Astrocyte of the cerebellum (primary cell): ENCODE measurements at regions not wholly inside any gene's neighbourhood (a gene's known extent, or its start where the extent isn't known, plus 50 kb on each side); places are given as distances from the start of the nearest gene placed in this dataset.
A peak's percentile ranks its signal among the peaks of the same experiment; 100 is the strongest.
"Not testable (repeated sequence)": the region's sequence is repeated elsewhere in the genome, so short reads cannot be mapped to it uniquely, and the experiment has no call there.

Experiments
- DNase-seq: peaks from one replicate; pipeline ENCODE4 v3.0.0-alpha.2; 2011; ENCODE audit warnings: low read depth
- H3K4me3 ChIP-seq: 2 replicates; pipeline ENCODE4 v1.5.1; 2011; ENCODE audit warnings: mild to moderate bottlenecking, low read depth, low read length, moderate library complexity
- CTCF ChIP-seq: IDR thresholded peaks from 2 replicates; pipeline ENCODE4 v1.5.1; 2012; ENCODE audit warnings: low read length, low read depth, moderate library complexity, mild to moderate bottlenecking; ENCODE audit errors: missing control alignments
- in situ Hi-C: cut with HindIII; loops from 2 replicates; pipeline ENCODE4 v1.10.0; 2017; ENCODE audit warnings: low sequenced_read_pairs

GRCh38 chr9:74073897-74074296, 423.2 kb upstream of the RORB start:
- in situ Hi-C loops, result no loop called here
- TF ChIP-seq CTCF, result no peak
- no peak for DNase-seq
- H3K4me3 ChIP-seq, result no peak overlapping the region

GRCh38 chr9:74078647-74079046, 418.5 kb upstream of the RORB start:
- no peak overlapping the region for H3K4me3 ChIP-seq
- no peak for TF ChIP-seq CTCF
- in situ Hi-C loops, result no loop called here
- DNase-seq, result peak; percentile 90

DNA sequence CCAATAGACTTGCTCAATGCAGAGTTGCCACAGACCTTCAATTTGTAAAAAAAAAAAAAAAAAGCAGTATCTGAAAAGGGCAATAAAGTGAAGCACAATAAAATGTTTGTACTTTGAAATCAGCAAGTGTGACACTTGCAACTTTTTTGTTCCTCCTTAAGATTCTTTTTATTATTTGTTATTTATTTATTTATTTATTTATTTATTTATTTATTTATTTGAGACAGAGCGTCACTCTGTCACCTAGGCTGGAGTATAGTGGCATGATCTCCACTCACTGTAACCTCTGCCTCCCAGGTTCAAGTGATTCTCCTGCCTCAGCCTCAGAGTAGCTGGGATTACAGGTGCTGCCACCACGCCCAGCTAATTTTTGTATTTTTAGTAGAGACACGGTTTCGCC, 416.5 kb upstream of the RORB start:
- H3K4me3 ChIP-seq, DNase-seq, in situ Hi-C loops: not testable (repeated sequence)

GRCh38 chr9:74083681-74084433, 413.3 kb upstream of the RORB start:
- H3K4me3 ChIP-seq, result no peak overlapping the region
- in situ Hi-C loops, result no loop called here
- no peak for DNase-seq
- TF ChIP-seq CTCF, result no peak

GRCh38 chr9:74085384-74086037, 411.6 kb upstream of the RORB start:
- DNase-seq, H3K4me3 ChIP-seq, in situ Hi-C loops: not testable (repeated sequence)

GRCh38 chr9:74090921-74091320, 406.2 kb upstream of the RORB start:
- DNase-seq, H3K4me3 ChIP-seq, in situ Hi-C loops: not testable (repeated sequence)

GRCh38 chr9:74092491-74092834, 404.7 kb upstream of the RORB start:
- no peak for TF ChIP-seq CTCF
- DNase-seq, result no peak
- in situ Hi-C loops, result no loop called here
- no peak overlapping the region for H3K4me3 ChIP-seq

GRCh38 chr9:74094037-74094436, 403.1 kb upstream of the RORB start:
- DNase-seq, H3K4me3 ChIP-seq, in situ Hi-C loops: not testable (repeated sequence)

DNA sequence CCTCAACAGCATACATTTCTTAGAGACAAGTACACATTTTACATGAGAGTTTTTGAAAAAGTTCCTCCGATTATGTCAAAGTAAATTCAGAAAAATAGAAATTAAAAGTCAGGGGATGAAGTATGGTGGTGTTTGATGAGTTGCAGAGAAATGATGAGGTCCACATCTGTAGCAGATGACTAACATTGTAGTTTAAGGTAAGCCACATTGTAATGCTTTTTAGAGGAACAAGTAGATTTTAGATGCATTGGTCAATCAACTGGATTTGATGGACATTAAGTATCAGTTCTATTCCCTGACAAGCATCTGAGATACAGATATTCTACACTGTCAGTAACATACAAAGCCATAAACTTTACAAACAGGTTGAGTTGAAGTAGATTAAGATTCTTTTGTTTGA, 402.4 kb upstream of the RORB start:
- TF ChIP-seq CTCF, result no peak
- H3K4me3 ChIP-seq, result no peak overlapping the region
- in situ Hi-C loops, result no loop called here
- no peak for DNase-seq
